ENCODE measurements at regions not wholly inside any gene's neighbourhood (a gene's known extent, or its start where the extent isn't known, plus 50 kb on each side); places are given as distances from the start of the nearest gene placed in this dataset.

DNA sequence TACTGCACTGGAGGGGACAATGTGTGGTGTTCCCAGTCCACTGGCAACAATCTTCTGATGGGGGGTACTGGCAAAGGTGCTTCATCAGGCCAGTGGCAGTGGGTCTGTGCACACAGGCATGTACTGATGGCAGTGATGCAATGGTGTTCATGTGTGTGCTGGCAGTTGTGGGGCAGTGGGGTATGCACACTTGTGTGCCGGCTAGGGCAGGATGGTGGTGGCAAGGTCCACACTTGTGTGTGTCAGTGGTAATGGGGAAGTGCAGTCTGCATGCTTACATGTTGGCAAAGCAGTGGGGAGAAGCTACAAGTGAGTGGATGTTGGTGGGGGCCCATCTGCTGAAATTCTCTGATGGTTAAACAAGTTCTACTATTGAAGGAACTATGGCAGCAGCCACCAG is 504.6 kb upstream of the ZNF462 start:
- DNase-seq: no peak

- DNase-seq: no peak
Measured at GRCh38 chr9:106376689-106377088, 486.3 kb upstream of the ZNF462 start.

- no peak for DNase-seq
Measured at GRCh38 chr9:106383072-106383471, 479.9 kb upstream of the ZNF462 start.

- DNase-seq: no peak
Measured at GRCh38 chr9:106387965-106388364, 475.0 kb upstream of the ZNF462 start.

DNA sequence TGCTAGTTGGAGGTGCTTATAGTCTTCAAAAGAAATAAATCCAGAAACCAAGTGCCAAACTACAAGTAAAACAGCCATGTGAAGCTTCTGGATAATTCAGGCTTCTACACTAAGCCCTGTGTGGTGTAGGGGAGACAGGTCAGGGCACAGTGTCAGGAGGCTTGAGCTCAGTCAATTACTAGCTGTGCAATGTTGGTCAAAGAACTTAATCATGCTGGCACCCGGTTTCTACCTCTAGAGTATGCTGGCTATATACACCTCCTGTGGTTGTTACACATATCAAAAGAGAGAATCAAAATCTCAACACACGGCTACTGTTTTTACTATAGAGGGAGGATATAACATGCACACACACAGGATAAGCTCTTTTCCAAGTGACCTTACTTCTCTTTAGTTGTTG is 469.7 kb upstream of the ZNF462 start:
- no peak for DNase-seq

GRCh38 chr9:106400170-106400569 is 462.8 kb upstream of the ZNF462 start:
- no peak for DNase-seq

DNA sequence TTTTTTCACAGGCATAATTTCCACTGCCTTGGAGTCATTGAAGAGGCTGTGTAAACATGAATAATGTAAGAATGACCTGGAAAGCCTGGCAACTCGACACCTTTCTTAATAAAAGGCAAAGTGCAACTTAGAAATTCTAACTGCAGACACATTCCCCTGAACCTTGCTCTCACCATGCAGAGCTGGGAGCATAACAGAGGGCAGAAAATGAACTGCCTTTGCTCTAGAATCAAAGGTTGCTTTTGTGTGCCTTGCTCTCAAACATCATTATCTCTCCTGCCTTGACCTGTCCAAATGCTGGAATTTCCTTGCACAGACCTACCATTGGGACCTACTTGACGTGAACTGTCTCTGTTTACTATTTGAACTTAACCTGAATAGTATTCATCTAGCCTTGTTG is 462.0 kb upstream of the ZNF462 start:
- no peak for DNase-seq

DNA sequence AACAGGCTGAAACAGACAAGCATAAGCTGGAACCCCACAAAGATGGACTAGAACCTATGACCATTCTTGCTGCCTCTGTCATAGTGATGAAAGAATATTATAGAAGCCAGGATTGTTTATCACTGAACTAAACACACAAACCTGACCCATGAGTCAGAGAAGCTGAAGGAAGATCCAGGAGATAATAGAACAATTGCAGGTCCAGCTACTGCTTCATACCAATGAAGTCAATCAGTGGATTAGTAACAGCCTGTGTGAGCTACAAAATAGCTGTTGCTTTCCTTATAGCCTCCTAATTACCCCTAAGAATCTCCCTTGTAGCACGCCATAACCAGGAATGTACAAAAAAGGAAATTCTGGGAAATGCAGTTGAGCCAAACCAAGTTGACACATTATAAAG is 459.9 kb upstream of the ZNF462 start:
- DNase-seq: no peak

DNA sequence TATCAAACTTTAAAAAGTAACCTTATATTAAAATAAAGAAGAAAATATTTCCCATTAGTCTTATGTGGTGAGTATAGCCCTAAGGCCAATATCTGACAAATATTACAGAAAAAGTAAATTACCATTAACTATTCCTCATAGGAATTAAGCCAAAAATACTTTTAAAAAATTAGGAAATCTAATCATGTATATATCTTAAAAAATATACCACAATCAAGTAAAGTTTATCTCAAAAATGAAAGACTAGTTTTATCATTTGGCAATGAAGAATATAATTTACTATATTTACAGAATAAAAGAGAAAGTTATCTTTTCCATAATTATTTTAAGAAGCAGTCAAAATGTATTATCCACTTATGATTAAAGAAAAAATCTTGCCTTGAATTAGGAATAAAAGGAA is 458.8 kb upstream of the ZNF462 start:
- no peak for DNase-seq

DNA sequence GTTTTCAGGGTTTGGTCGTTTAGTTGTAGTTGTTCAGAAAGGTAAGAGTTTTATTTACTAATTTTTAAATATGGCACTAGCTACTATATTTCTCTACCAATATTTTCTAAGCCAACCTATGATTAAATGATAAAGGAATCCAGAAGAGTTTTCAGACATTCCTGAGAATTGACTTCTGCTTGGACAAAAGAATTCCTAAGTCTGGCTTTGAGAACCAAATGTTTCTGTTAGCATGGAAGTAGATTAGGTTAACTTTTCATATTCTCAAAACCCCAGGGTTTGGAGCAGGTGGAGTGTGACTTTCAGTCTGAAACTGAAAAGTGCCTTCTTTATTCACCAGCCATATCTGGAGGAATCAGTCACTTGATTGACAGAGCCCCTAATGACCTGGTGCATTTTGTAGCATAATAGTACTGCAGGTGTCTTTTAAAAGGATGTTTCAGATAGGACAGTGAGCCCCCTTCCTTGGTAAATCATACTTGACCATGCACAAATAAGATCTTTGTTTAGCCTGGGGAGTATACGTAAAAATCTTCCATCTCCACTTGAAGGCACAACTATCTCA is 457.0 kb upstream of the ZNF462 start:
- DNase-seq: no peak

DNA sequence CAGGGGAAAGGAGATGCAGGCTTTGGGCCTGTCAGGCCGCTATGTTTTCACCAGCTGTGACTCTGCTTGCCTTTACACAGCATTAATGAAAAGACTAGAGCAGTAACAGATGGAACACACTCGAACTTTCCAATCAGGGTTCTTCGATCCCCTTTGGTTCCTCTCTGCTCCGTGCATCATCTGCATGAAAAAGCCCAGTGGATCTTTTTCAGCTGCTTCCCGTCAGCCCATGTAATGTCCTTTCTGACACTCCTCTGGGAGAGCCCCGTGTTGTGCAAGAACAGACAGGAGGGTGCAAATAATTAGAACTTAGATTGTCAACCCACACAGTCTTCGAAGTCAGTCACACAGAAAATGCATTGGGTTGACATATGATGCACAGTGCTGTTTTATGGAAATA is 448.9 kb upstream of the ZNF462 start:
- DNase-seq: no peak

GRCh38 chr9:106417685-106418084 is 445.3 kb upstream of the ZNF462 start:
- DNase-seq: no peak

DNA sequence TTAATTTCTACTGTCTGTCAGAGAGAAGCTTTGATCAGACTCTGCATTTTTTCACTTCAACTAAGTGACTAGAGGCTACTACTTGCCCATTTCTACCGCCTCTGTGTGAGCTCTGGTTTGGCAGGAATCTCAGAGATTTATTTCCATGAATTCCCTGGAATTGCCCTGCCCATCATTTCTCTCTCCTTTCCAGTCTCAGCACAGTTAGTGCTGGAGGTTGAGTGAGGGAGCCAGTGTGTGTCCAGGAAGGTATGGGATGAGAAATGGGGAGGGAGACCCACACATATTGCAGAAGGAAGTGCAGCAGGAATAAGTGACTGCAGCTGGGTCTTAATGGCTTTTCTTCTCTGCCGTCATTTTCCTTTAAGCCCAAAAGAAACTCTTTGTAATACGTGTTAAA is 443.1 kb upstream of the ZNF462 start:
- DNase-seq: no peak

- DNase-seq: no peak
Measured at GRCh38 chr9:106420511-106420944, 442.4 kb upstream of the ZNF462 start.

- DNase-seq: no peak
Measured at GRCh38 chr9:106421772-106422171, 441.2 kb upstream of the ZNF462 start.

- no peak for DNase-seq
Measured at GRCh38 chr9:106423575-106423974, 439.4 kb upstream of the ZNF462 start.

- DNase-seq: no peak
Measured at GRCh38 chr9:106432631-106433030, 430.3 kb upstream of the ZNF462 start.

GRCh38 chr9:106438928-106439327 is 424.0 kb upstream of the ZNF462 start:
- no peak for DNase-seq

GRCh38 chr9:106441283-106441682 is 421.7 kb upstream of the ZNF462 start:
- DNase-seq: no peak

GRCh38 chr9:106443520-106443919 is 419.4 kb upstream of the ZNF462 start:
- DNase-seq: no peak

DNA sequence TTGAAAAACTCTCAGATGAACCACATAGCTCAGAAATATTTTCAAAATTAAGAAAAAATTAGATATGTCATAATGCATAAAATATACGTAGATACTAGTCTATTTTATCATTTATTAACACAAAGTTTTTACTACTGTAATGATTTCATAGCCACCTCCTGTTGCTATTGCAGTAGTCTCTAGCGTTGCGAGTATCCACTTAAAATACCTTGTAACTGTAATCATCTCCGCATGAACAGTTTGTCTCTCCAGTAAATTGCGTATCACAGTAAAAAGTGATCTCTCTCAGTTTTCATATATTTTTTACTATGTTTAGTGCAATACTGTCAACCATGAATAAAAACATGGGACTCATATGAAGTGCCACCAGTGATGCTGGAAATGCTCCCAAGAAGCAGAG is 417.9 kb upstream of the ZNF462 start:
- DNase-seq: no peak

DNA sequence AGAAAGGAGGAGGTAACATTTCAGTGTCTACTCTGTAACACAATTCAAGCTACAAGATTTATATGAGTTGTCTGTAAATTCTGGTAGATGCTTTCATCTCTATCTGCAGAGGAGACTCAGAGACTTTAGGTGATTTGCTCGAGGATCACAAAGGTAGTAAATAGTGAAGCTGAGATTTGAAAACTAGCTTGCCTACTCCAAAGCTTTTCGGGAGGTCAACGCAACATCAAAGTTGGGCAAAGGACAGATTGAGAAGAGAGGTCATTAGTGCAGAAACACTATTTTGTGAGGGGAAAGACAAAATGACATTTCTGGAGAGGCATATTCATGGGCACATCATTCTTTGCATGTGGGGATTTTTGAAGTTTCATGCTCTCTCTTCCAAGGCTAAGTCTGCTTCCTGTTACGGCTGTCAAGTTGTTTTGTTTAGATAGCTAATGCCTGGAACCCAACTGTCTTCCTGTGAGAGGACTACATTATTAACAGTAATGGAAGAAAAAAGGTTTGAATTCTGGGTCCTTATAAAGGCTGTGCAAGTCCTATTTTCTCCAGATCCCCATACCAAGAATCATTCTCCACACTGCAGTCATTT is 413.5 kb upstream of the ZNF462 start:
- DNase-seq: no peak

GRCh38 chr9:106450549-106450948 is 412.4 kb upstream of the ZNF462 start:
- no peak for DNase-seq

GRCh38 chr9:106451223-106451622 is 411.7 kb upstream of the ZNF462 start:
- no peak for DNase-seq

- DNase-seq: no peak
Measured at GRCh38 chr9:106456581-106456980, 406.4 kb upstream of the ZNF462 start.
